SK-N-DZ (cell line): ENCODE measurements at regions not wholly inside any gene's neighbourhood (a gene's known extent, or its start where the extent isn't known, plus 50 kb on each side); places are given as distances from the start of the nearest gene placed in this dataset.
"Not testable (repeated sequence)": the region's sequence is repeated elsewhere in the genome, so short reads cannot be mapped to it uniquely, and the experiment has no call there.

Source experiments
- DNase-seq: peaks from one replicate; pipeline ENCODE4 v3.0.0-alpha.2; 2015; ENCODE audit warnings: low spot score

DNA sequence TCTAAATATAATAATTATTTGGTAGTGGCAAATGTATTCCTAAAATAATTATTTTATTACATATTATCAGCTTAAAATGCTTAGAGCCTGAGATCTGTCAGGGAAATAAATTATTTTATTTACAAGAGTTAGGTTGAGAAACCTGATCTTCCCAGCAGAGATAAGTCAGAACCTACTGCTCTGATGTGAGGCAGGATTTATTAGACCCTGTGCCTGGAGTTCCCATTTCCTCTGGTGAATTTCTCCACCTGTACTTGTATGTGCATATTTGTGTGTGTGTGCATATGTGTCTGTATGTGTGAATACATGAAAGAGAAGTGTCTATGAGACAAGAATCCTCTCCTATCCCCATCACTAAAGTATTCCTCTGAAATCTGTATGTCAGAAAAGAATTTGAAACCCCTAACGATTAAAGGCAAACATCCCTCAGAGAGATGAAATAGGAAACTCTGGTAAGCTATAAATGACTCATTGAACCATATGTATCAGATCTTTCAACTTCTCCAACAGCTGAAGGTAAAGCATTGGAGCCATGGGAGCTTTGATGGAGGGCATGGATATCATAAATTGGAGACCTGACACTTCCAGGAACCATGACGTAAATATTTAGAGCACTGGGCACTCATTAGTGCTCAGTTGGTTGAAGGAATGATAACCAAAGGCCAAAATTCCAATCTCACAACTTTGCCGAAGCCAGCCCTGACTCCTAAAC is 190.9 kb downstream of the XPNPEP1 start:
- DNase-seq, result no peak

DNA sequence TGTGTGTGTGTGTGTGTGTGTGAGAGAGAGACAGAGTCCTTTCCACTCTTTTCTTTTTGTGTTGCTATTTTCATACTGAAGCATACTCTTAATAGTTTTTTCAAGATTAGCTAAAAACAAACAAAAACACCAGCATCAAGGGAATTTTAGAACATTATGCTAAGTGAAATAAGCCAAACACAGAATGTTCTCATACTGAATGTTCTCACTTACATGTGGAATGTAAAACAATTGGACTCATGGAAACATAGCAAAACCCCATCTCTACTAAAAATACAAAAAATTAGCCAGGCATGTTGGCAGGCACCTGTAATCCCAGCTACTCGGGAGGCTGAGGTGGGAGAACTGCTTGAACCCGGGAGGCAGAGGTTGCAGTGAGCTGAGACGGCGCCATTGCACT is 193.4 kb downstream of the XPNPEP1 start:
- not testable (repeated sequence) for DNase-seq

DNA sequence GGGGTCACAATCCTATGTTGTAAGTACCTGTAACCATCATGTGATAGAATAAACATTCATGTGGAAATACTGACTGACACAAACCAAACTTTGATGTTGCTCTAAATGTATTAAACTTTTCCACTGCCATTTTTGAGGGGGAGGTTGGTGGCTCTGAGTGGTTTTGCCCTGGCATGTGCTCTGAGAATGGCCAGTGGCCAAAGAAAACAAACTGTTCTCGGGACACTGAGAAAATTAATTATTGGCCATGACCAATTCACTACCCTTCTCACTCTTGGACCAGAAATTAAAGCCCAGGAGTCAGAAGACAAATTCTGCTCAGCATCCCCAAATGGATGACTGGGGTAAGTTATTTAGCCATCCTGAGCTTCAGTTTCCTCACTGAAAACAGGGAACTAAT is 195.9 kb downstream of the XPNPEP1 start:
- no peak for DNase-seq

DNA sequence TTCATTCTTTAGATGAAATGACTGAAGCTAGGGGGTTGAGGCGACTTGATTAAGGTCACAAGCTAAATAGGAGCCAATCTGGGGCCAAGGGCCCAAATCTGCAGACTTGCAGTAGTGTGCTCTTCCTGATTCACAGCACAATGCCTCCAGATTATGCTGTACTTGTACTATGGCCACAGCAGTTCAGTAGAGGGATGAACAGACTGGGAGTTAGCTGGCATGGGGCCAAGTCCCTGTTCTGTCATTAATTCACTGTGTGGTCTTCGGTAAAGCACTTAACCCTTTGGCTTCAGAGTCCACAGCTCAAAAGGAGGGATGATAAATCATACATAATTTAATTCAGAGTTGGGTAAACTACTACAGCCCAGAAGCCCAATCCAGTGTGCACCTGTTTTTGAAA is 196.8 kb downstream of the XPNPEP1 start:
- DNase-seq, result peak; percentile 17

DNA sequence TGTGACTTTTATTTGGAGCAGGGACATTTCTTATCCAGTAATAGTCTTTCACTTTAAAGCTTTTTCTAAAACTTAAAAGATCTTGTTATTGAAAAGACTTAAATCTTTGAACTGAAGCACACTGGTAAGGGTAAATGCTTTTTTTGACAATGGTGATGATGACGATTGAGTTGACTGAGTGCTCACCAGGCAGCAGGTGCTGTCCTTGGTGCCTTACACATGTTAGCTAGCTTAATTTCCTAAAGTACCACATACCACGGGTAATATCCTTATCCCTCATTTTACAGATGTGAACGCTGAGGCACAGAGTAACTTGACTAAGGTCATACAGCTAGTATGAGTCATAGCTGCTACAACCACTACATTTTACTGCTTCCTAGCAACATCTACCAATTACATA is 200.0 kb downstream of the XPNPEP1 start:
- DNase-seq, result no peak

DNA sequence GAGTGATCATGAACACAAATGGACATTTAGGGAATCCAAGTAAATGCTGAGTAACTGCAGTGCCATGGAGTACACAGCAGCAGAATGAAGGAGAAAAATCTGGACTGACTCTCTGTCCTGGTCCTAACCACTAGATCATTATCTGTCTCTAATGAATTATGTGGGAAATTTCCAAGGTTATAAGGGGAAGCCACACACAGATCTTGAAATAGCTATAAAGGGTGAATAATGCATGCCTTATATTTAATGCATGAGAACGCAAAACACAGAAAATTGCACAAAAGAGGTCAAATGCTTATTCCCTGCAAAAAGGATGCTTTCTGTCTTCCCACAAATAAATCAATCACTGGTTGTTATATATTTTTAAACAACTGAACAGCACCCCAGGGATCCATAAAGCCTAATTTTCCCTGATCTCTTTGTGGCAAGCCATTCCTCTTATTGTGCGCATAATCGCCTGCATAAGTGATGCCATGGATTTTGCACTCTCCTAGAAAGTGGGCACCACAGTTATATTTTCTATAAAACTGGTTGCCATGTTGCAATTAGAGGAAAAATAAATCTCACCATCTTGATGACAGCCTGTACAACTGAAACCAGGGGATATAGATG is 201.8 kb downstream of the XPNPEP1 start:
- DNase-seq, result no peak

DNA sequence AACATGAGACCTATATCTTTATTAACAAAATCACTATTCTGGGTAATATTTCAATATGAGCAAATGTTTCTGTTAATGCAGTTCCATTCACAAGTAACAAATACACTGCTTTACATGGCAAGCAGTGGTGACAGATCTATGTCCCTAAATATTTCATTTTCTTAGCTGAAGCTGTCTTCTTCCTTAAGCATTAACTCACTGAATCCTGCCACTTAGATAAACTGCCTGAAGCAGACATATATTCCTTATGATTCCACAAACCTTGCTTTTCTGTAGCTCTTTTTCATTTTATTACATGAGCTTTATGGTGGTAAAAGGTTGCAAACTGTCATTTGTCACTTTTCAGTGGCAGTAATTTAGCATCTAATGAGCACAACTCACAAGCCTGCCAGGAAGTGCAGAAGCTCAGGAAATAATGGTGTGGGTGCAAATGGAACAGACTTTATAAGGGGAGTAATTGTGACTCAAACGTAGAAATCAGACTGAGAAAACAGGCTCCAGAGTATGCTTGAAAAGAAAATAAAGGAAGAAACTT is 217.2 kb downstream of the XPNPEP1 start:
- DNase-seq, result no peak

DNA sequence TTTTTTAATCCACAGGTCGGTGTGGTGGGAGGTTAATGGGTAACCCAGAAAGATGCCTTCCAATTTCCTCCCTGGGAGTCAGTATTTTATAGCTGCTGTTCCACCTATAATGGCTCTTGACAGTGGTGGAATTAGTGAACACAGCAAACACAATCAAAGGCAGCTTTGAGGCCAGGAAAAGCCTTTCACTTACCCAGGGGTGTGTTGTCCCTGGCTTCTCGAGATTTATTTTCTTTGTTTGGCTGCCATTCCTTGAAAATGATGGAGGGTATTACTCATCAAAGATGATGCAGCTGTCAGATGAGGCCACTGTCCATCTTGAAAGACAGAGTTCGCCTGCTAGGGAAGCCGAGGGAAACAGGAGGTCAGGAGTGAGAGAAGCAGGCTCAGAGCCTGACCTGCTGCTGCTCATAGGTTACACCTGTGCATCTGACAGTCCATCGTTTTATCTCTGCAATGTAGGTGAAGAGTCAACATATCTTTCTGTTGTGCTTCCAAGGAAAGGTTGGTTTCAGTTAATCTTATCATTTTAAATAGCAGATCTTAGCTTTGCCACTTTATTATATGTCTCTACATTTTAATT is 221.6 kb downstream of the XPNPEP1 start:
- DNase-seq, result no peak

DNA sequence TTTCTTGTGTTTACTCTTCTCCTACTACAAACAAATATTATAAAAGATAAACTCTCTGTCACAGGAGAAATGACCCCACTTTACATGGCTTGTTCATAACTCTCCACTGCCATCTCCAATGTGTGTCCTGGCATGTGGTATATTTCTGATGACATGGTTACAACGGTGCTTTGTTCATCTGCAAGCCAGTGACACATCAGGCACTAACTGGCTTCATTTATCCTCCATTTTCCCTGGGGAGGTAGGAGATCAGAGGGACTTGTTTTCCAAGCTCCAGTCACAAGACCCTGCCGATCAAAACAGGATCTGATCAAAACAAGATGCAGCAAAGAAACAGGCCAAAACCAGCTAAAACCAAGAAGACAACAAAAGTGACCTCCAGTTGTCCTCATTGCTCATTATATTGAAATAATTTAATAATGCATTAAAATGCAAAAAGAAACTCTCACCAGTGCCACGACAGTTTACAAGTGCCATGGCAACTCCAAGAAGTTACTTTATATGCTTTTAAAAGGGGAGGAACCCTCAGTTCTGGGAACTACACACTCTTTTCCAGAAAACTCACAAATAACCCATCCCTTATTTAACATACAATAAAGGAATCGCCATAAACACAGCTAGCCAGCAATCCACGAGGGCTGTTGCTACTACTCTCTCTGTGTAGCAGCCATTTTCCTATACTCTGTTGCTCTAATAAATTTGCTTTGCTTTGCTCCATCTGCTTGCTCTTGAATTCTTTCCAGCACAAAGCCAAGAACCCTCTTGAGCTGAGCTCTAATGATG is 224.2 kb downstream of the XPNPEP1 start:
- DNase-seq, result no peak

DNA sequence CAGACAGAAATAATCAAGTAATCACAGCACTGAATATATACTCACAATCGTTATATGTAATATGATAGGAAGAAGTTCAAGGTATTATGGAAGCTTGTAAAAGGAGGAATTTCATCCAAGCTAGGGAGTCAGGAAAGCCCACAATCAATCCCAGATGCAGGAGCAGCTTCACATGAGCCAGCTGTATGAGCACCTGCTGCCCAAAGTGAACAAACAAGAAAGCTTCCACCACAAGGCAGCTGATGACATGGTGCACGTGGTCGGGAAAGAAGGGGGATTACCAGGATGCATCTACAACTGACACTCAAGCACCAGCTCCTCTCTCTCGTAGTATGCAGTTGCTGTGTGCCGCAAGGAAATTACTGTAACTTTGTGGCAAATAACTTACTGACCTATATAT is 225.2 kb downstream of the XPNPEP1 start:
- peak; percentile 7 for DNase-seq

DNA sequence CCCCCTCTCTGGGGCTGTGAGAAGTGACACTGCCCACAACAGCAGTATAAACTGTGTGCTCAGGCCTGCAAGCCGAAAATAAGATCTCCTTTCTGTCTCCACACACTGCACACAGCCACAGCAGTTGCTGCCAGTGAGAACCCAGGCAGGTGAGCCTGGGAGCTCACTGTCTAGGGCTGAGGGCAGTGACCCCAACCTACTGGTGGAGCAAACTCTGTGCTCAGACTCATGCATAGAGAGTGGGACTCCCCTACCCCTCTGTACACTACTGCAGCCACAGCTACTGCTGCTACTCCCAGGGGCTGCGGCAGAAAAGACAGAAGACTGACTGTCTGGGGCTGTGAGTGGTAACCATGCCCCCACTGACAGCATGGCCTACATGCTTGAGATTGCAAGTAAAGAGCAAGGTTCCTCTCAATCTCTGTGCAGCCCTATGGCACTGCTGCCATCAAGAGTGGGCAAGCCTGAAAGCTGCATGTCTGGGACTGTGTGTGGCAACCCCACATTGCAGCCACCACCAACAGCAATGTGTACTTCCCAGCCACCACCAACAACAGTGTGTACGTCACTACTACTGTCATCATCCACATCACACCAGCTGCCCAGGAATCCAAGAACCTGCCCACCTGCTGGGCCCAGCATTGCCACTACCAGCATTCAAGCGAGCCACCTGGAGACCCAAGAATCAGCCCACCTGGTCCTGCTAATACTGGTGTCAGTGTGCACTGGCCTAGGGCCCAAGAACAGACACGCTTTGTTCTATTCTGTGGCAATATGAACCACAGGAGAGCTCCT is 226.1 kb downstream of the XPNPEP1 start:
- DNase-seq, result no peak

DNA sequence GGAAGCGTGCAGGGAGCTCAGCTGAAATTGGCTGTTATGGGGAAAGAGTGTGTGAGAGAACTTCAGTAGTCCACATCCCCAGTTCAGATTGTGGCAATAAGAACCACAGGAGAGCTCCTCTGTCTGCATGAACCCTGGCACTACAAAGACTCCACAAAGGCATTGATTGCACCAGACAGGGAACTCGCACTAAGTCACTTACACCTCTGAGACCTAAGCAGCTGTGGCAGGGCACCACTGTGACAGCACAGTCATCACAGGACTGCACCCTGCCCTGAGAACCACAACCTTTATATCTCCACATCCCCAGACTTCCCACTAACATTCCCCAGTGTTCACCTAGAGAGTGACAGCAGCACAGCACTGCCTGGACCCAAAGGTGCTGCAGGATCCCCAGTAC is 226.8 kb downstream of the XPNPEP1 start:
- no peak for DNase-seq

DNA sequence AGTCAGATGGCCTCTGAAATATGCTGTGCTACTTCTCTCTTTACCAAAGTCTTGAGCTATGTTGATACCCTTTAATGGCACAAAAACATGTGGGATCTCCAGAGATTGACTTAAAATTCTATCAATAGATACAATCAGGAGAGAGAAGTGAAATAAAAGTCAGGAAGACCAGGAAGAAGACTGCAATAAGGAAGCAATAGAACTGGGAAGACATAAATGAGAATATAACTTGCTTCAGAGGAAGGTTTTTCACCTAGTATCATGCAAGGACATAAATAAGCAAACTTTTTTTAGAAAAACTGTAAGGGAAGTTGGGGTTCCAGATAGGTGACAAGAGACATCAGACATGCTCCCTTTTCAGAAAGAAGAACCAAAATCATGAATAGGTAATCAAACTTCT is 227.3 kb downstream of the XPNPEP1 start:
- DNase-seq, result no peak

DNA sequence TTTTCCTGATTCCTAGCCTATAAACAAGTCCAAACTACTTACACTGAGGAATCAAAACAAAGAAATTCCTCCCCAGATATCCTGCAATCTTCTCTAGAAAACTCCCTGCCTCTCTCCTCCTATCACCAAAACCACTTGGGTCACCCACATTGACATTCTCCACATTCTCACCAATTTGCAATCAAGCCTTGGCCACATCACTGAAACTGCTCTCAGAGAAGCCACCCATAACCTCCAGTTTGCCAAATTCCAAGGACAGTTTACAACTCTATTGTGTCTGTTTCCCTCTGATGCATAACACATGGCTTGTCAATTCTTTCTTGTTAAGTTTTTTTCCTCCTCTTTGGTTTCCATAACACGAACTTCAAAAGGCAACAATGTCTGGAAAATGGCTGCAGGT is 233.5 kb downstream of the XPNPEP1 start:
- no peak for DNase-seq

DNA sequence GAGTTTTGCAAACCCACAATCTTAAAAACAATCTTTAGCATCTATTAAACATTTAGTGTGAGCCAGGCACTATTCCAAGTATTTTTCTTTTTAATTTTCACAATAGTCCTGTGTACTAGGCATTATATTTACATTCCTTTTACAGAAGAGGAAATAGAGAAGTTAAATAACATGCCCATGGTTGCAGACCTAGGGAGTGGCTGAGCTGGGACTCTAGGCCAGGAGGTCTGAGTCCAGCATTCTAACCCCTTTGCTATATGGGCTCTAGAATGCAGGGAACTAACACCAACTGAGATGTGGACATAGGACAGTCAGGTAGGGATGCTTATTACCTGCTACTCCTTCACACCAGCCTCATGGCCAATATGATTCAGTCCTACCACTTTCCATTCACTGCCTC is 243.8 kb downstream of the XPNPEP1 start:
- DNase-seq, result no peak

DNA sequence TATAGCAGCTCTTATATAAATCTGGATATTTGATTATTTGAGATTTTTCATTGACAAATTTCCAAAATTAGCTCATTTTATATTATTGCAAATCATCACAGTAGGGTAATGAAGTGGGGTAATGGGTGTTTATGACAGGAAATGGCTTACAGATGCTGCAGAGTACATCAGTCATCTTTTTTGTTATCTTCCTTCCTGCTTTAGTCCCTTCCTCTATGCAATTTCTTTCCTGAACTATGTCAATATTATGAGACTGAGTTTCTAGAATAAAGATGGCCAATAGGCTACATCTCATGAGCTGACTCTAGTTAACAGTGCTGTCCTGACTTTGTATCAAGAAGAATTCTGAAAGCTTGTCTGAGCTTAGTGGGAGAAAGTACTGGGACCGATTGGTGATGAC is 244.5 kb downstream of the XPNPEP1 start:
- no peak for DNase-seq

DNA sequence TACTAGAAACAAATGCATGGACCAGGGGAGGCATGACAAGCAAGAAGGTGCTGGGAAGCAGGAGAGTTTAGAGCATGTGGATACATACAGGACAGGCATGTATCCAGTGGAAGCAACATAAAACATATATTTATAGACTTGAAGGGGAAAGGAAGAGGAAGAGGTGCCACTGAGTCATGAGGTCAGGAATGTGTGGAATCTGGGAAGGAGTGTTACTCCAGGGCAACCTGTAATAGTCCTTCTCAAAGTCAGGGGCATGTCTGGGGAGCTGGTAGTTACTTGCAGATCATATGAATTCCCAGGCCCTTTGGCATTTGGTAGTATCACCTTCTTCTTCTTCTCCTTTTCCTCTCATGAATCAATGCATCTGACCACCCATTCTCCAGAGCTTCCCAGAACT is 246.6 kb downstream of the XPNPEP1 start:
- no peak for DNase-seq

DNA sequence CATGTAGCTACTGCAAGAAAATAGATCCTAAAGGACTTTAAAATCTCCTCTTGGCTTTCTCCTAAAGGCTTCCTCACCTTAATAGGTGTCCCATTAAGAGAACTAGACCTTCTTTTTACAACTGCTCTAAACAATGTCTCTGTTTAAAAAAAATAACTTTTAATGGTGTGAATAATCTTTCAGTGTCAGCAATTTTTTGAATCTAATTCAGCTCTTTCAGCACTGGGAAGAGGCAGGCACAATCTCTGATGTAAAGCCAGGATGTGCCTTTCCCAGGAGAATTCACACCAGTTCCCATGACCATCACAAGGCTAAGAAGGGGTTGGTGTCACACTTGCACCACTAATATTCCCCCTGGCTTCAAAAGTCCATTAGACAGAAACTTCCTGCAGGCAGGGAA is 254.6 kb downstream of the XPNPEP1 start:
- no peak for DNase-seq

DNA sequence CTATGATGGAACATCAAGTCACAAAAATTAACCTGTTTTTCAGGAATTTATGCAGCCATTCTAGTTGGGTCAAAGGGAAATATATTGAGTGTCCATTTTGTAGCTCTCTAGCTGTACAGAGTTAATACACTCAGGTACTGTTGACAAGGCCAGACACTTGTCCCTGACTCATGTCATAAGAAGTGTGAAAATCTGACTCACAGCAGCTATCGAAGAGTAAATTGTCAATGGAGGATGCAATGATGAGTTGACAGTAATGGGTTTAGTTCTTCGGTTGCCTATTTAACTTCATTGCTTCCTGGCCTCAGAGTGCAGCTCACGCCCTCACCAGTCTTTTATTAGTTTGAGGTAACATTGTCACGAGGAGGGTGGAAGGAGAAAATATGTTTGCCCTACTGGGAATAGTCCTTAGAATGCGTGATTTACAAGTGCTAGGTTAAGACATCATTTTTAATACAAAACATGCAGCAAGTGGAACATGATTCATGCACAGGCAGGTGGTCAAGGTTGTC is 255.1 kb downstream of the XPNPEP1 start:
- DNase-seq, result no peak

DNA sequence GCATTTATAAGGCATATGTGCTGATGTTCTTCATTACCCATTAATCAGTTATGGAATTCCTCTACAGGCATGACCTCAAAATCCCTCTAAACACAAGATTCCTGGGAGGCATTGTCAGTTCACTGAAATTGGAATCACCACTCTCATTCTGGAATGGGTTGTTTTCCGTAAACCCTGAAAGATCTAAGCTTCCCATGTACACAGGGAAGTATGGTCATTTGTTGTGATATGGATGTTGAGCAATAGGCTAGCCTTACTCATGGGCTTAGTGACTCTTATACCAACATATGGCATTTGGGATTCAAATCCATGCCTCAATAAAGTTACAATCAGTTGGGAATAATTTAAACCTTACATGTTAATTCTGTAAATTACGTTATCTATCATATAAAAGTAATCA is 258.0 kb downstream of the XPNPEP1 start:
- DNase-seq, result no peak

DNA sequence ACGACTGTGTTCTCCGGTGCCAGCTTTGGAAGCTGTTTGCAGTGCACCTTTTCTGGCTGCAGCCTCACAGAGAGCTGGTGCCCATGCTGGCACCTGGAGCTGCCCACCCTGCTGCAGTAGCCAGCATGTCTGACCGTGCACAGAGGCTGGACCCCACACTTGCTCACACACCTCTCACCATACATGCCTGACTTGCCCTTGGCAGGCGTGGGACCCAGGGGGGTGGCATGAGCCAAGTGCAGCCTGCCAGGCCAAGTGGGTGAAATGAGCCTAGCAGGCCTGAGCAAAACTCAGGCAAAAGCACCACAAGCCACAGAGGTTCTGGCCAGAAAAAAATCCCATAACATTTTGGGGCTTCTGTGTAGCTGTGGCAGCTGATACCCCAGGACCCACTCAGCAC is 258.8 kb downstream of the XPNPEP1 start:
- DNase-seq, result no peak
